ENCODE measurements at regions not wholly inside any gene's neighbourhood (a gene's known extent, or its start where the extent isn't known, plus 50 kb on each side); places are given as distances from the start of the nearest gene placed in this dataset.

DNA sequence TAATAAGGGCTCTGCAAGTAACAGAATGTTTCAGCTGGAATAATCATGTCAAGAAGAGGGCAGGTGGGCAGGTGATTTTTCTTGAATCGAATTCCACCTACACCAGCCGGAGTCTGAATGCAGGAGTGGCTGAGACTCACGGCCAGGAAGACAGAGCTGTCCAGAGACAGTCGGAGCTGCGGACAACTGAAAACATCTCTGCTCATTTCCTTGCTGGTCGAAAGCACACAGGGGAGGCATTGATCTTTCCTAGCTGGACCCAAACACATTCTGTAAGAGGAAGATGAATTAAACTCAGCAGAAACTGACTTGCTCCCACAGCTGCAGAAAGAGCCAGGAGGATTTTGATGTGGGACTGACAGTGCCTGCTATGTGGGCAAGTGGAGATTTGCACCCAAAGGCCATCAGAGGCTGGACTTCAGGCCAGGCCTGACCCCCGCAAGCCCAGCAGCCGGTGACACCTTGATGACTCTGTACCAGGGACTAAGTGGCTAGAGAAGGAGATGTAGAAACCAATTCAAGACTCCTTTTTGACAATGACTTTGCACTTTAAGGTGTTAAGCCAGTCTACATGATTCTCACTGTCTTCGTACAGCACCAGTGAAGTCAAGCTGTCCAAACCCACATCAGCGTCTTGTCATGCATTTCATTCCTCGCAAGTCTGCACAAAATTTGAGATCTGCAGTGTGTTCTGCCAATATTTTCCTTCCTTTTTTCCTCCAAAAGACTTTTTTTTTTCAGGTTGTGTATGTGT is 169.4 kb downstream of the TEX36 start:
- DNase-seq (ENCODE audit: low read depth) (no peak), FAIRE-seq (no peak)
- Histone ChIP-seq H3K36me3 (ENCODE audit: control insufficient read depth, insufficient read depth, low read length) (no peaks in the 10 kb centered on the region), H3K4me3 (ENCODE audit: low read depth, low read length) (no peak overlapping the region), H3K27me3 (ENCODE audit: control insufficient read depth, insufficient read depth, low read length) (peaks cover 3% of the 10 kb centered on the region)
- TF ChIP-seq, protein P1, sequence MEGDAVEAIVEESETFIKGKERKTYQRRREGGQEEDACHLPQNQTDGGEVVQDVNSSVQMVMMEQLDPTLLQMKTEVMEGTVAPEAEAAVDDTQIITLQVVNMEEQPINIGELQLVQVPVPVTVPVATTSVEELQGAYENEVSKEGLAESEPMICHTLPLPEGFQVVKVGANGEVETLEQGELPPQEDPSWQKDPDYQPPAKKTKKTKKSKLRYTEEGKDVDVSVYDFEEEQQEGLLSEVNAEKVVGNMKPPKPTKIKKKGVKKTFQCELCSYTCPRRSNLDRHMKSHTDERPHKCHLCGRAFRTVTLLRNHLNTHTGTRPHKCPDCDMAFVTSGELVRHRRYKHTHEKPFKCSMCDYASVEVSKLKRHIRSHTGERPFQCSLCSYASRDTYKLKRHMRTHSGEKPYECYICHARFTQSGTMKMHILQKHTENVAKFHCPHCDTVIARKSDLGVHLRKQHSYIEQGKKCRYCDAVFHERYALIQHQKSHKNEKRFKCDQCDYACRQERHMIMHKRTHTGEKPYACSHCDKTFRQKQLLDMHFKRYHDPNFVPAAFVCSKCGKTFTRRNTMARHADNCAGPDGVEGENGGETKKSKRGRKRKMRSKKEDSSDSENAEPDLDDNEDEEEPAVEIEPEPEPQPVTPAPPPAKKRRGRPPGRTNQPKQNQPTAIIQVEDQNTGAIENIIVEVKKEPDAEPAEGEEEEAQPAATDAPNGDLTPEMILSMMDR (IDR thresholded peaks at IDR 0.05; ENCODE audit: insufficient read depth, low read length, severe bottlenecking) = no peak

DNA sequence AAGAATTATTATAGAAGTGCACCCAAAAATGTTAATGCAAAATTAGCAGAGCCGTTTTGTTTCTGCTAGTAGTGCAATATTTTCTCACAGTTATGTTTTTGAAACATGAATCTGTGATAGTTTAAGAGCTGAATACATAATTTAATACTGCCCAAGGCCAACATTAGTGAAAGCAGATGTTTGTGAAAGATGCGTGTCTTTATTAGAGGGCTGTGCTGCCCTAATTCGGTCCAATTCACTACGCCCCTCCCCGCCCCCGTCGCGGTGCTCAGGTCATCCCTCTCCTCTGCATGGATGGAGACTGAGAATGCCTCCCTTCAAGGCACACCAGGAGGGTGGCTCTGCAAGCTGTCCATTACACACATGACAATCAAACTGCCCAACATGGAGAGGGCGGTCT is 172.0 kb downstream of the TEX36 start:
- DNase-seq (ENCODE audit: low read depth) = no peak
- Histone ChIP-seq H3K27me3 (ENCODE audit: control insufficient read depth, insufficient read depth, low read length) (peaks cover 3% of the 10 kb centered on the region), H3K36me3 (ENCODE audit: control insufficient read depth, insufficient read depth, low read length) (no peaks in the 10 kb centered on the region), H3K4me3 (ENCODE audit: low read depth, low read length) (no peak overlapping the region)
- no peak for FAIRE-seq
- TF ChIP-seq, protein P1 (IDR thresholded peaks at IDR 0.05; ENCODE audit: insufficient read depth, low read length, severe bottlenecking) = no peak

DNA sequence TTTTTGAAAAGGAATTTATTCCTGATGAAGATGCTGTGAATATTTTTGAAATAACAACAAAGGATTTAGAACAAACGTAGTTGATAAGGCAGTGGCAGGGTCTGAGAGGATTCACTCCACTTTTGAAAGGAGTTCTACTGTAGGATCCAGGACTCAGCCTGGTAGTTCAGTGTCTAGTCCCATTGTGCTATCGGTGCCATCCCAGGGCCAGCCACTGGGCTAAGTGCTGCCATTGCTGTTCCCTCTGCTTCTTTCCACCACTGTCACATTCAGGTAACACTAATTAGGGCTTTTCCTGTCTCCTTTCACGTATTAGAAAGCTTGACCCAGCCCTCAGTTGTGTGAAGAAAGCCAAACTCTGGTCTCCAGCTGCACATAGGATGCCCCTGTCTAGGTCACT is 177.3 kb downstream of the TEX36 start:
- H3K27me3 ChIP-seq (ENCODE audit: control insufficient read depth, insufficient read depth, low read length) = peaks cover 1% of the 10 kb centered on the region
- DNase-seq (ENCODE audit: low read depth) = no peak
- FAIRE-seq = no peak

DNA sequence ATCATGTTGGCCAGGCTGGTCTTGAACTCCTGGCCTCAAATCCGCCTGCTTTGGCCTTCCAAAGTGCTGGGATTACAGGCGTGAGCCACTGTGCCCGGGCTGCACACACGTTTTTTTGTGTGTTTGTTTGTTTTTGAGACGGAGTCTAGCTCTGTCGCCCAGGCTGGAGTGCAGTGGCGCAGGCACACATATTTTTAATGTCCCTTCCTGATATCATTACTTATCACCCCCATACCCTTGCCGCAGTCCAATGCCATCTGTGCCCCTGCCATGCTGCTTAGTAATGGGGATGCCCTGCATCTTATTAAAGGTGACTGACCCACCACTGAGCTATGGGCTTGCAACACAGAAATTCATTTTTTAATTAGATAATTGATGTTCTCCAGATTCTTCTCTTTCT is 180.7 kb downstream of the TEX36 start:
- no peak for FAIRE-seq
- DNase-seq (ENCODE audit: low read depth) = no peak
- peaks cover 12% of the 10 kb centered on the region for H3K27me3 ChIP-seq (ENCODE audit: control insufficient read depth, insufficient read depth, low read length)
- no peaks in the 10 kb centered on the region for H3K36me3 ChIP-seq (ENCODE audit: control insufficient read depth, insufficient read depth, low read length)
- no peak overlapping the region for H3K4me3 ChIP-seq (ENCODE audit: low read depth, low read length)
- TF ChIP-seq, protein P1 (IDR thresholded peaks at IDR 0.05; ENCODE audit: insufficient read depth, low read length, severe bottlenecking) = no peak

More for the DNA sequence above, 177.3 kb downstream of the TEX36 start:
- TF ChIP-seq, protein P1 (IDR thresholded peaks at IDR 0.05; ENCODE audit: insufficient read depth, low read length, severe bottlenecking) = no peak
- Histone ChIP-seq H3K4me3 (ENCODE audit: low read depth, low read length) (no peak overlapping the region), H3K36me3 (ENCODE audit: control insufficient read depth, insufficient read depth, low read length) (no peaks in the 10 kb centered on the region)

DNA sequence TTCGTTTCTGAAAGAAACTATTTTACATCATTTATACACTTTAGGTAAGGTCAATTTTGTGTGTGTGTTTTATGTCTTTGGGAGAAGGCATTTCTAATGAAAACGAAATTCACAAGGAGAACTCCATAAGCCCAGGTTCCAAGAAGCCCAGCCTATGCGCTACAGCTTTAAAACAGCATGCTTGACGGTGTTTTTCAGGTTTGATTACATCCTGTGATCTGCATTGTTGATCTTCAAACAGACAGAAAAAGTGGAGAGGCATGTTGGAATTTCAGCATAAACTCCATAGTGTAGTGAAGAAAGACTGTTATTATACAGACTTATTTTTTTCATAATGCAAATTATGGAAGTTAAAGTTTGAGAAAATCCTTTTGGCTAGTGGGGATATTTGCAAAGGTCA is 187.6 kb downstream of the TEX36 start:
- TF ChIP-seq, protein P1 (IDR thresholded peaks at IDR 0.05; ENCODE audit: insufficient read depth, low read length, severe bottlenecking) = no peak
- H3K36me3 ChIP-seq (ENCODE audit: control insufficient read depth, insufficient read depth, low read length) = no peaks in the 10 kb centered on the region
- peaks cover 16% of the 10 kb centered on the region for H3K27me3 ChIP-seq (ENCODE audit: control insufficient read depth, insufficient read depth, low read length)
- DNase-seq (ENCODE audit: low read depth) = no peak
- no peak overlapping the region for H3K4me3 ChIP-seq (ENCODE audit: low read depth, low read length)
- FAIRE-seq = no peak
